HEK293T (cell line): ENCODE measurements at regions not wholly inside any gene's neighbourhood (a gene's known extent, or its start where the extent isn't known, plus 50 kb on each side); places are given as distances from the start of the nearest gene placed in this dataset.

ENCODE experiments used
- ARNT ChIP-seq: fragments of 450-650 bp; IDR thresholded peaks from 2 replicates; pipeline ENCODE4 v1.6.1; 2017; ENCODE audit warnings: mild to moderate bottlenecking
- BHLHE40 ChIP-seq: fragments of 450-650 bp; IDR thresholded peaks from 2 replicates; pipeline ENCODE4 v1.6.1; 2016; ENCODE audit warnings: mild to moderate bottlenecking, moderate library complexity, borderline replicate concordance
- ELF4 ChIP-seq: fragments of 450-650 bp; IDR thresholded peaks from 2 replicates; pipeline ENCODE4 v1.6.1; 2017; ENCODE audit warnings: antibody characterized with exemption
- FOXA1 ChIP-seq: fragments of 450-650 bp; IDR thresholded peaks from 2 replicates; pipeline ENCODE4 v1.6.1; 2016; ENCODE audit warnings: mild to moderate bottlenecking
- FOXK2 ChIP-seq: fragments of 450-650 bp; IDR thresholded peaks from 2 replicates; pipeline ENCODE4 v1.6.1; 2016; ENCODE audit warnings: mild to moderate bottlenecking
- FOXM1 ChIP-seq: fragments of 450-650 bp; IDR thresholded peaks from 2 replicates; pipeline ENCODE4 v1.6.1; 2017; ENCODE audit warnings: mild to moderate bottlenecking, borderline replicate concordance
- LEF1 ChIP-seq: fragments of 450-650 bp; IDR thresholded peaks from 2 replicates; pipeline ENCODE4 v1.6.1; 2017; ENCODE audit warnings: mild to moderate bottlenecking, borderline replicate concordance
- NFRKB ChIP-seq: fragments of 450-650 bp; IDR thresholded peaks from 2 replicates; pipeline ENCODE4 v1.6.1; 2016; ENCODE audit warnings: mild to moderate bottlenecking, moderate library complexity
- SP1 ChIP-seq: fragments of 450-650 bp; IDR thresholded peaks from 2 replicates; pipeline ENCODE4 v1.6.1; 2017
- SUZ12 ChIP-seq: fragments of 450-650 bp; IDR thresholded peaks from 2 replicates; pipeline ENCODE4 v1.6.1; 2016; ENCODE audit warnings: mild to moderate bottlenecking
- ZNF384 ChIP-seq: fragments of 450-650 bp; IDR thresholded peaks from 2 replicates; pipeline ENCODE4 v1.6.1; 2016

DNA sequence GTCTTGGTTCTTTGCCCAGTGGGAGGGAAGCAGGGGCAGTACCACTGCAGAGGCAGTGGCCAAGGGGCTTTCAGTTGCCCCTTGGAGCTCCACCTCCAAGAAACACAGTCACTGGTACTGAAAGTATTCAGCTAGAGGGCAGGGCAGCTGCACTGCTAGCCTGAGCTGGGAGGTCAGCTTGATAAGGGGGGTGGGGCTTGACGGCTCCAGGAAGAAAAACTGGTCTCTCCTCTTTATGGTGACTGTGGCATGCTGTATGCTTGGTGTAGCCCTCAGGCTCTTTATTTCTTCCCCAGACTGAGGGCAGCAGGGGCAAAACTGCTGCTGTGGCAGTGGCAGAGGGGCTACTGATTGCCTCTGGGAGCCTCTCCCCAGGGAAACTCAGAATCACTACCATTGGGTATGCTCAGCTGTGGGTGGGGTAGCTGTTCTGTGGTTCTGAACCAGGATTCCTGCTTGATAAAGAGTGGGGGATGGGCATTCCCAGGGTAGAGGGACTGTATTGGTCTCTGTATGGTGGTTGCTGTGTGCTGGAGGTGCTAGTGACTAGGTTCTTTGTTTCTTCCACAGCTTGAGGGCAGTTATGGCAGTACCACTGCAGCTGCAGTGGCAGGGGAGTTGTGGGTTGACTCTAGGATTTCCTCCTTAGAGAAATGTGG is 134.6 kb upstream of the SCN7A start:
- TF ChIP-seq FOXM1 (no peak), LEF1 (no peak), BHLHE40 (no peak), SP1 (no peak), ZNF384 (no peak), FOXK2 (no peak), FOXA1 (no peak), ARNT (no peak), SUZ12 (no peak), NFRKB (no peak), ELF4 (no peak)
